IMR-90 (cell line): ENCODE measurements at regions not wholly inside any gene's neighbourhood (a gene's known extent, or its start where the extent isn't known, plus 50 kb on each side); places are given as distances from the start of the nearest gene placed in this dataset.

Experiments
- ATAC-seq: fragments of 200-7000 bp; cut with Tn5 transposase; 2 replicates; pipeline ENCODE4 v1.9.1; 2020; ENCODE audit warnings: low read depth, mild to moderate bottlenecking, moderate library complexity
- BruUV-seq: library from RNA; stranded (reverse); fragments of 400-500 nt; replicated peaks from 2 replicates; lab custom pipeline; 2021; lab: Mats Ljungman, UMichigan
- CTCF ChIA-PET: fragments of 300-600 bp; formaldehyde crosslinking; extraction: SDS; loops from one replicate; lab custom pipeline; 2021; ENCODE audit warnings: antibody characterized with exemption; lab: Yijun Ruan, JAX
- POLR2A ChIA-PET: fragments of 300-600 bp; sonication (Branson Sonifier 250); formaldehyde crosslinking; loops from one replicate; lab custom pipeline; 2022; ENCODE audit warnings: antibody characterized with exemption; ENCODE audit not compliant: unreplicated experiment; lab: Charles Lee
- DNase-seq: peaks from one replicate; pipeline ENCODE4 v3.0.0; 2013
- H2AFZ ChIP-seq: replicated peaks from 2 replicates; pipeline ENCODE3; 2013; ENCODE audit warnings: low read length, mild to moderate bottlenecking; ENCODE audit not compliant: poor library complexity
- H2AK5ac ChIP-seq: 2 replicates; pipeline ENCODE4 v1.6.1; 2013; ENCODE audit warnings: low read depth, low read length, inconsistent platforms
- H2AK9ac ChIP-seq: replicated peaks from 2 replicates; pipeline ENCODE3; 2013; ENCODE audit warnings: mild to moderate bottlenecking, low read depth, low read length, moderate library complexity; ENCODE audit not compliant: poor library complexity
- H2BK120ac ChIP-seq: 2 replicates; pipeline ENCODE4 v1.6.1; 2013; ENCODE audit warnings: low read depth, low read length, inconsistent platforms
- H2BK15ac ChIP-seq: 3 replicates; pipeline ENCODE4 v1.6.1; 2013; ENCODE audit warnings: low read depth, low read length, inconsistent platforms
- H2BK20ac ChIP-seq: 2 replicates; pipeline ENCODE4 v1.6.1; 2013; ENCODE audit warnings: low read depth, mild to moderate bottlenecking, inconsistent platforms, low read length, moderate library complexity
- H2BK5ac ChIP-seq: 2 replicates; pipeline ENCODE4 v1.6.1; 2013; ENCODE audit warnings: mild to moderate bottlenecking, low read depth, low read length, inconsistent platforms; ENCODE audit not compliant: poor library complexity, severe bottlenecking
- H3K14ac ChIP-seq: replicated peaks from 2 replicates; pipeline ENCODE4 v1.6.1; 2013; ENCODE audit warnings: low read depth, low read length, inconsistent platforms
- H3K18ac ChIP-seq: 2 replicates; pipeline ENCODE4 v1.6.1; 2013; ENCODE audit warnings: low read depth, low read length, control low read depth
- H3K23ac ChIP-seq: 2 replicates; pipeline ENCODE4 v1.6.1; 2013; ENCODE audit warnings: low read depth, low read length, inconsistent platforms
- H3K27ac ChIP-seq: 2 replicates; pipeline ENCODE4 v1.5.1; 2013; ENCODE audit warnings: mild to moderate bottlenecking, control low read depth, low read length; ENCODE audit not compliant: insufficient read depth
- H3K27me3 ChIP-seq: 2 replicates; pipeline ENCODE4 v1.6.1; 2013; ENCODE audit warnings: low read length; ENCODE audit not compliant: control insufficient read depth, insufficient read depth
- H3K36me3 ChIP-seq: 2 replicates; pipeline ENCODE4 v1.6.1; 2013; ENCODE audit warnings: low read length, mixed read lengths; ENCODE audit not compliant: control insufficient read depth, insufficient read depth
- H3K4ac ChIP-seq: 2 replicates; pipeline ENCODE4 v1.6.1; 2013; ENCODE audit warnings: low read depth, low read length, inconsistent platforms
- H3K4me1 ChIP-seq: 2 replicates; pipeline ENCODE4 v1.6.1; 2013; ENCODE audit warnings: low read length, mixed read lengths; ENCODE audit not compliant: control insufficient read depth, insufficient read depth
- H3K4me2 ChIP-seq: 2 replicates; pipeline ENCODE4 v1.6.1; 2013; ENCODE audit warnings: low read depth, mild to moderate bottlenecking, control low read depth, low read length, moderate library complexity
- H3K4me3 ChIP-seq: 2 replicates; pipeline ENCODE4 v1.5.1; 2013; ENCODE audit warnings: low read depth, mild to moderate bottlenecking, control low read depth, low read length, moderate library complexity; ENCODE audit not compliant: insufficient read depth
- H3K56ac ChIP-seq: 2 replicates; pipeline ENCODE4 v1.6.1; 2013; ENCODE audit warnings: low read length, inconsistent platforms; ENCODE audit not compliant: insufficient read depth; ENCODE audit errors: extremely low read depth
- H3K79me1 ChIP-seq, 2 experiments: 2 replicates each; pipeline ENCODE4 v1.6.1; 2013; ENCODE audit warnings: low read length in 2 of 2, inconsistent platforms in 1 of 2, low read depth in 1 of 2
- H3K9ac ChIP-seq: 2 replicates; pipeline ENCODE4 v1.6.1; 2013; ENCODE audit warnings: low read depth, low read length, control low read depth
- H3K9me1 ChIP-seq: 2 replicates; pipeline ENCODE4 v1.6.1; 2013; ENCODE audit warnings: low read length, inconsistent platforms; ENCODE audit not compliant: insufficient read depth
- H3K9me3 ChIP-seq: 2 replicates; pipeline ENCODE4 v1.6.1; 2013; ENCODE audit warnings: low read length; ENCODE audit not compliant: control insufficient read depth, insufficient read depth
- H4K20me1 ChIP-seq: 2 replicates; pipeline ENCODE4 v1.6.1; 2013; ENCODE audit warnings: low read length, inconsistent platforms; ENCODE audit not compliant: insufficient read depth
- H4K5ac ChIP-seq: 2 replicates; pipeline ENCODE4 v1.6.1; 2013; ENCODE audit warnings: mild to moderate bottlenecking, low read depth, low read length, control low read depth
- H4K8ac ChIP-seq, 2 experiments: 2 replicates each; pipeline ENCODE4 v1.6.1; 2013; ENCODE audit warnings: low read depth in 2 of 2, low read length in 2 of 2, control low read depth in 1 of 2, inconsistent platforms in 1 of 2
- H4K91ac ChIP-seq: 2 replicates; pipeline ENCODE4 v1.6.1; 2013; ENCODE audit warnings: low read depth, low read length, inconsistent platforms; ENCODE audit not compliant: insufficient read depth
- BHLHE40 ChIP-seq: fragments of 150-350 bp; IDR thresholded peaks from 2 replicates; pipeline ENCODE4 v1.6.1; 2016; ENCODE audit warnings: mild to moderate bottlenecking, low read depth, low read length
- CEBPB ChIP-seq: IDR thresholded peaks from 2 replicates; pipeline ENCODE4 v1.6.1; 2012; ENCODE audit warnings: low read depth, low read length, improper control_type of control experiment
- FOS ChIP-seq: fragments of 150-350 bp; IDR thresholded peaks from 2 replicates; pipeline ENCODE4 v1.6.1; 2016; ENCODE audit warnings: low read depth, low read length
- MAZ ChIP-seq: IDR thresholded peaks from 2 replicates; pipeline ENCODE4 v1.6.1; 2012; ENCODE audit warnings: low read depth, mild to moderate bottlenecking, low read length, improper control_type of control experiment, moderate library complexity, borderline replicate concordance
- RAD21 ChIP-seq: IDR thresholded peaks from 2 replicates; pipeline ENCODE4 v1.6.1; 2012; ENCODE audit warnings: low read length, improper control_type of control experiment
- RFX5 ChIP-seq: IDR thresholded peaks from 2 replicates; pipeline ENCODE4 v1.8.0; 2012; ENCODE audit warnings: low read depth, mild to moderate bottlenecking, low read length, moderate library complexity
- WGBS, 2 experiments: methylation state at CpG; one replicate each; pipeline versions ENCODE4 v1.1.5 to v1.1.7; 2013; ENCODE audit warnings: missing lambda C conversion rate in 2 of 2; ENCODE audit not compliant: insufficient read length in 1 of 2; ENCODE audit errors: extremely low coverage in 2 of 2; 5-methylcytosine and 5-hydroxymethylcytosine counted together
- dilution Hi-C: fragments of 300-500 bp; cut with HindIII; formaldehyde crosslinking; loops from one replicate; pipeline ENCODE4 v1.14.3; 2018; ENCODE audit warnings: low sequenced_read_pairs; ENCODE audit not compliant: unreplicated experiment
- in situ Hi-C: fragments of 300-500 bp; cut with MboI; formaldehyde crosslinking; loops from 3 replicates; pipeline ENCODE4 v1.14.3; 2019; ENCODE audit warnings: low sequenced_read_pairs, inconsistent platforms, mixed read lengths
- intact Hi-C: fragments of 100-400 bp; cut with micrococcal nuclease; formaldehyde crosslinking; loops from 2 replicates; pipeline ENCODE4 v1.10.0; 2022

- H2BK5ac ChIP-seq = no peak overlapping the region
- H3K56ac ChIP-seq = no peak overlapping the region
- H2BK20ac ChIP-seq = no peak overlapping the region
- H2AK9ac ChIP-seq = no peak overlapping the region
- H3K23ac ChIP-seq = no peak overlapping the region
- no peak overlapping the region for H3K4me3 ChIP-seq
- WGBS, 2 experiments = 0% methylated on average over 1 of the region's 4 CpGs; no CpG with 5 or more reads in 1 of the 2 experiments
- no peaks in the 10 kb centered on the region for H3K9me1 ChIP-seq
- H2AFZ ChIP-seq = no peak overlapping the region
- DNase-seq (no peak), ATAC-seq (no peak)
- CTCF ChIA-PET = no interaction called here
- H3K14ac ChIP-seq = no peak overlapping the region
- no TSS peak for BruUV-seq
- H4K8ac ChIP-seq = no peak overlapping the region
- no peak overlapping the region for H4K5ac ChIP-seq
- H4K91ac ChIP-seq = no peak overlapping the region
- H3K9me3 ChIP-seq = peaks cover 5% of the 10 kb centered on the region; the same call in 1 of the 2 replicates
- H3K36me3 ChIP-seq = no peaks in the 10 kb centered on the region
- intact Hi-C loops = no loop called here
- in situ Hi-C loops = no loop called here
- H2BK120ac ChIP-seq = no peak overlapping the region
- POLR2A ChIA-PET = no interaction called here
- H3K4me1 ChIP-seq = no peaks in the 10 kb centered on the region
- H4K20me1 ChIP-seq = no peaks in the 10 kb centered on the region
- H3K9ac ChIP-seq = no peak overlapping the region
- H3K27me3 ChIP-seq = no peaks in the 10 kb centered on the region
- H2AK5ac ChIP-seq = no peak overlapping the region
- H3K18ac ChIP-seq = no peak overlapping the region
- H3K4me2 ChIP-seq = no peak overlapping the region
- dilution Hi-C loops = no loop called here
- TF ChIP-seq FOS (no peak), MAZ (no peak), BHLHE40 (no peak), RAD21 (no peak), CEBPB (no peak), RFX5 (no peak)
- no peak overlapping the region for H3K4ac ChIP-seq
- H3K79me1 ChIP-seq = no peaks in the 10 kb centered on the region
- H2BK15ac ChIP-seq = no peak overlapping the region
- H3K27ac ChIP-seq = no peak overlapping the region
Measured at GRCh38 chr9:119101048-119101447, 268.2 kb downstream of the BRINP1 start.
